ENCODE measurements at regions not wholly inside any gene's neighbourhood (a gene's known extent, or its start where the extent isn't known, plus 50 kb on each side); places are given as distances from the start of the nearest gene placed in this dataset.

DNA sequence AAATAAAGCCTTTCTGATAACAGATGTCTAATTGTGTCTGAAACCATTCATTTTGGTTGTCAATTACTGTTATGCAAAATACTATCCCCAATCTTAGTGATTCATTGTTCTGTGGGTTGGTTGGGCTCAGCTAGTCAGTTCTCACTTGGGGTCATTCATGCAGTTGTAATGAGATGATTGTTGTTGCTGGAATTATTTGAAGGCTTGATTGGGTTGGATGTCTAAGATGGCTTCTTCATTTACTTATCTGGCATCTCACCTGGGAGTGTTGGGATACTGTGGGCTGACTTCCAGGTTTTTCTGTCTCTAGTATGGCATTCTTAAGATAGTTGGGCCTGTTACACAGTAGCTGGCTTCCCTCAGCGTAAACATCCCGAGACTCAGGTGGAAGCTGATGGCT lies 217.8 kb upstream of the B3GALT2 start:
- TF ChIP-seq, protein P1, sequence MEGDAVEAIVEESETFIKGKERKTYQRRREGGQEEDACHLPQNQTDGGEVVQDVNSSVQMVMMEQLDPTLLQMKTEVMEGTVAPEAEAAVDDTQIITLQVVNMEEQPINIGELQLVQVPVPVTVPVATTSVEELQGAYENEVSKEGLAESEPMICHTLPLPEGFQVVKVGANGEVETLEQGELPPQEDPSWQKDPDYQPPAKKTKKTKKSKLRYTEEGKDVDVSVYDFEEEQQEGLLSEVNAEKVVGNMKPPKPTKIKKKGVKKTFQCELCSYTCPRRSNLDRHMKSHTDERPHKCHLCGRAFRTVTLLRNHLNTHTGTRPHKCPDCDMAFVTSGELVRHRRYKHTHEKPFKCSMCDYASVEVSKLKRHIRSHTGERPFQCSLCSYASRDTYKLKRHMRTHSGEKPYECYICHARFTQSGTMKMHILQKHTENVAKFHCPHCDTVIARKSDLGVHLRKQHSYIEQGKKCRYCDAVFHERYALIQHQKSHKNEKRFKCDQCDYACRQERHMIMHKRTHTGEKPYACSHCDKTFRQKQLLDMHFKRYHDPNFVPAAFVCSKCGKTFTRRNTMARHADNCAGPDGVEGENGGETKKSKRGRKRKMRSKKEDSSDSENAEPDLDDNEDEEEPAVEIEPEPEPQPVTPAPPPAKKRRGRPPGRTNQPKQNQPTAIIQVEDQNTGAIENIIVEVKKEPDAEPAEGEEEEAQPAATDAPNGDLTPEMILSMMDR (IDR thresholded peaks at IDR 0.05; ENCODE audit: low read length), result no peak
- no peak for TF ChIP-seq EZH2 (IDR thresholded peaks at IDR 0.05; ENCODE audit: borderline replicate concordance, low read length)
